RPMI7951 (cell line): ENCODE measurements at regions not wholly inside any gene's neighbourhood (a gene's known extent, or its start where the extent isn't known, plus 50 kb on each side); places are given as distances from the start of the nearest gene placed in this dataset.
"Not testable (repeated sequence)": the region's sequence is repeated elsewhere in the genome, so short reads cannot be mapped to it uniquely, and the experiment has no call there.

ENCODE experiments used
- DNase-seq: peaks from one replicate; pipeline ENCODE4 v3.0.0-alpha.2; 2012; ENCODE audit warnings: low read depth

- no peak for DNase-seq
These were observed 510.8 kb upstream of the POU3F2 start for GRCh38 chr6:98323605-98324004.

- DNase-seq, result no peak
These were observed 509.9 kb upstream of the POU3F2 start for GRCh38 chr6:98324446-98324845.

- no peak for DNase-seq
These were observed 509.0 kb upstream of the POU3F2 start for GRCh38 chr6:98325366-98325765.

DNA sequence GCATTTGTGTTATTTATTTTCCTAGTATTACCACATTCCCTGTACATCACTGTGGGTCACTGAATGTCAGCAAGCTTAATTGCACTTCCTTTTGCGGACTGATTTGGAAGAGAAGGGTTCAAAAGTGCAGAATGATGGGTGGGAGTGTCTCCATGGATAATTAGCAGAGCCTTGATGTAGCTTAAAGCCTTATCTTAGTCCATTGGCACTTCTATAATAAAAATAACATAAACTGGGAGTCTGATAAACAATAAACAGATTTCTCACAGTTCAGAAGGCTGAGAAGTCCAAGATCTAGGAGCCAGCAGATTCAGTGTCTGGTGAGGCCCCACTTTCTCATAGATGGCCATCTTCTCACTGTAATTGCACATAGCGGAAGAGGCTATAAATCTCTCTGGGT lies 501.1 kb upstream of the POU3F2 start:
- no peak for DNase-seq

- no peak for DNase-seq
These were observed 498.8 kb upstream of the POU3F2 start for GRCh38 chr6:98335594-98335993.

- DNase-seq, result no peak
These were observed 494.9 kb upstream of the POU3F2 start for GRCh38 chr6:98339506-98339905.

GRCh38 chr6:98343004-98343403 lies 491.4 kb upstream of the POU3F2 start:
- no peak for DNase-seq

GRCh38 chr6:98343797-98344196 lies 490.6 kb upstream of the POU3F2 start:
- DNase-seq, result no peak

- no peak for DNase-seq
These were observed 482.0 kb upstream of the POU3F2 start for GRCh38 chr6:98352348-98352747.

DNA sequence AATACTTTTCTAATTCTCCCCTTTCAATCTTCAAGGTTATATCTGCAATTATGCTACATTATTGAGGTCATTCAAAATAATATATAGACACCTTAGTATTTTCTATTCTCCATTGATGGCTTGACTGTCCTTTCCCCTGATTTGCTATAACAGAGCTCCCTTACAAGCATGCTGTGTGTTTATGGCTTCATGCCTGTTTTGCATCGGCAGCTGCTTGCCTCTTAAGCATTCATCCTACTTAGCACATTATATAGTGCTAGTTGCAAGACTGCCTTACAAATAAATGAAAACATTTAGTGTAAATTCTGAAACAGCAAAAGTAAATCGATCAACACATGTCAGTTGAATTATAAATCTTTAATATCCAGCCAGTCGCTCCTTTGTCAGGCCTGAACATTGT lies 476.2 kb upstream of the POU3F2 start:
- no peak for DNase-seq

DNA sequence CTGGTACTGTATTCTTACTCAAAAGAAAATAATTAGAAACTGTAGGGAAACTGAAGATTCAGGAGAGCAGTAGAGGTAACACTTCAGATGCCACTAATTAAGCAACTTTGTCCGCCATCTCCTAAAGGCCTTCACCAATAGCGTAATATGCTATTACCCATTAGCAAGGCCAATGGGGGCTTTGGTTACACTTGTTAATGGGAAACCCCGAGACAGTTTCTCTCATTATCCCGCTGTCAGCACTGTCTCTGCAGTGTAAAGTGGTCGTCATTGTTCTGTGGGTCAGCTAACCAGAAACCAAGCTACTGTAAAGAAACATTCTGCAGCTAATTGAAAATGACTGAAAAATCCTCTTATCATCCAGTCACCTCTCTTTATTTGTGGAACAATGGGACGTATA lies 468.0 kb upstream of the POU3F2 start:
- DNase-seq, result no peak

DNA sequence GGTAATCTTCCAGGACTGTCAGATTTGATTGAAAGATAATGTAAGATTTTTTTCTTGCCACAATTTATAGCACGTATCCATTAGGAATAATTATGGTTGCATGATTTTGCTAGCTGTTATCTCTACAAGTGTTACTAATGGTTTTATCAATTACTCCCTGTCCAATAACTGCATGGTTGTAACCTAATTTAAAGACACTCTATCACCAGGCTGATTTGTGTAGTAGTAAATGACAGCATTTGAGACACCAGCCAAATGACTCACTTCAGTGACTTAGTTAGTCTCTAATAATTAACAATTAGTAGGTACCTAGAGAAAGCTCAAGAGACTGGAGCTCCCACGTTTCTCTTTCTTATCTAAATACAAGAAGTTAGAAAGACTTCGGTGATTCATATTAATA lies 453.8 kb upstream of the POU3F2 start:
- no peak for DNase-seq

DNA sequence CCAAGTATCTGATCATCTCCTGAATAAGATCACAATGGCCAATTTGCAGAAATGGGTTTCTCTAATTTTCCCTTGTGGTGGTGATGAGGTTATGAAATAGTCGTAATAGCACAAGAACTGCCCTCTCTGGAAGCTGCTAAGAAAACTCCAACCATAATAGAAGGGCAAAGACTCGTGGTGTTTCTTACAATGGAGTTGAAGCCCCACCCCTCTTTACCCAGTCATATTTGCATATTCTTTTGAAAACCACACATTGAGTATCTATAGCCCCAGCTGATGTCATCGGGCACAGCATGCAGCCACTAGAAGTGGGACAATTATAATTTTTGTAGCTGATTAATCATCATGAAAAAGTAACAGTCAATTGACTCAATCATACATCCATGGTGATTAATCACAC lies 452.1 kb upstream of the POU3F2 start:
- no peak for DNase-seq

- DNase-seq, result no peak
These were observed 450.0 kb upstream of the POU3F2 start for GRCh38 chr6:98384334-98384733.

- DNase-seq, result no peak
These were observed 449.6 kb upstream of the POU3F2 start for GRCh38 chr6:98384801-98385200.

DNA sequence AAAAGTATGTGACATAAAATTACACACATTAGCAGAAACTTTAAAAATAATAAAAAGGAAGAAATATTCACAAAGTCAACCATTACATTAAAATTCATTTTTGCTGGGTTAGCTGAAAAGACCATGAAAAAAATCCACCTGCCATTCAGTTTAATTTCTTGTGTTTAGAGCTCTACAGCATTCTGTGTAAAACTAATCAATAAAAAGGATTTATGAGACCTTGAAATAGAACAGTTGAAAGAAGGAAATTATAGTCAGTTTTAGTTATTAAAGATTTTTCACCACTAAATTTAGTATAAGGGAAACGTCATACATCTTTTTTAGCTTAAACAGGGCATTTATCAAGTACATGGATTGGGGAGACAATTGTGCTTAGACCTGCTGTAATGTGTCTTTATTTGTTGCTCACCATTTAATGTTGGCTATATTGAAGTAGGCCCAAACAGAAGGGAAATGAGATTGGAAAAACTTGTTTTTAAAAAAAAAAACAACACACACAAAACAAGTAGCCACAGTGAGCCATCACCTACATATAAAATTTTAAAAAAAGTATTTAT lies 438.7 kb upstream of the POU3F2 start:
- DNase-seq, result no peak

DNA sequence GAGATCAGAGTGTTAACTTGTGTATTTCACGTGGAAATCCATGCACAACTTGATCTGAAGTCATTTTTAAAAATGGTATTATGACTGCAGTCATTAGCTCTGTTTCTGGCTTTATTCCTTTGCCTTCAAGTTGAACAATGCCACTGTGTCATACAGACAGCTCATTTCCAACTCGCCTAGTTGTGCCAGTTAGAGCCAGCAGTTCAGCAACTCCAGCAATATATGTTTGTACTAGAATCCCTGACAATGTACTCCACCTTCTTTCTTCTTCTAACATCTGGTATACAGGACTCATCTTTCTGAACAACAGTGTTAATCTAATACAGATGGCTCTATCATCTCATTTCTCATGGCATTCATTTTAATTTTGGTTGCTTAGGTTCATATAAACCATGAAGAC lies 418.3 kb upstream of the POU3F2 start:
- no peak for DNase-seq

GRCh38 chr6:98416497-98417158 lies 417.7 kb upstream of the POU3F2 start:
- DNase-seq, result not testable (repeated sequence)

DNA sequence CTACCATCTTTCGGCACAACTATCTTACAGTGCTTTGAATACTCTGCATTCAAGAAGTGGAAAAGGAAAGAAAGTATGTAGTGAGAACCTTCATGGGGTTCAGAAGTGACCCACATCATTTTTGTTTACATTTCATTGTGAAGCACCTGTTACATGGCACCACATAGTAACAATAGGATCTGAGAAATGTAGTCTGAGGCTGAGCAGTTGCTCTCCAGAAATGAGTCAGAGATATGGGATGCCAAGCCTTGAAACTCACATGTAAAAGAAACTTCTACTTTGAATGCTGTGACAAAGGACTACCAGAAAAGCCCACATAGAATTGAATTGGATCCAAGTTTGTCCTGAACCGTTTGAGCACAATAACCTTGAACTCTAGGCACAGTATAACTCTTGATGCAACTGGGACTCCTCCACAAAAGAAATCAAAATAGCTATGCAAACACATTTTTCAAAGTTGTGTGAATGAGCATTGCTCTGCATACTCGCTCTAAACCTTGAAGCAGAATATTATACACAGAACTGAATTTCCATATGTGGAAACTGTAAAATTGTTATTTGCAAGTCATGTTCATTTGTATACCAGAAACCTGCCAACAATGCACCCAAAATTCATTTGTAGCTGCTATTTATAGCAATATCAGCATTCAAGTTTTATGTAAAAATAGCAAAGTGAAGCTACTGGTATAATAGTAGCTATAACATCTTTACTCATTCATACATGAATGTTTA lies 400.9 kb upstream of the POU3F2 start:
- no peak for DNase-seq

DNA sequence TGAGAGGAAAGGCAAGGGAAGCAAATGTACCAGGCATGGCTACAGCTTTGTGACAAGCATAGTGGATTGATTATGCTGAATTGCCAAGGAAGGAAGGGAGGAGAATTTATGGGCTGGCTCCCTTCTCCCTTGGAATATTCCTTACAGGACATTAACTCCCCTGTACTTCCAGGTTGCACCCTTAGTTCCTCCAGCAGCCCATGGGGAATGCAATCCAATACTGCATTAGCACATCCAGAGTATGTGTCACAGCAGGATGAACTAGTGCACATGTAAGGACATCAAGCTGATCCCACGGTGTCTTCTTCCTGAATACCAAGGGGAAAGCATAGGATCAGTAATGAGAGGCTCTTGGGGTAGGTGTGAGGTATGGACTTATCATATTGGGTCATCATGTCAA lies 390.7 kb upstream of the POU3F2 start:
- DNase-seq, result no peak

- no peak for DNase-seq
These were observed 381.7 kb upstream of the POU3F2 start for GRCh38 chr6:98452685-98453084.

- DNase-seq, result no peak
These were observed 379.5 kb upstream of the POU3F2 start for GRCh38 chr6:98454809-98455322.

DNA sequence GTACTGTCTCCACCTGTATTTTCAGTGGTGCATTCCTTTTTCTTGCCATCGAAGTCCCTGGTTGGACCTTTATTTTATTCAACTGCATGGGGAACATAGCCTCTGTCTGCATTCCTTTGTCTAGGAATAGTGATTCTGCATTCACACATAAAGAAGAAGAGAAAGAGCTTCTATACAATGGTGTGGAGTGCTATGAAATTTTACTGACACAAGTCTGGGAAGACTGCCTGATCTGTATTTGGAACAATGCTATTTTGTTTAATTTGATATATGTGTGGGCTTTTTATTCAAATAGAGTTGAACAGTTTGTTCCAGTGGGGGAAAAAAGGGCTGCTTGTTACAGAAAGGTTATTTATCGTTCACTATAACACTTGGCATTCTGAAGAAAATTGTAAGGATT lies 375.7 kb upstream of the POU3F2 start:
- no peak for DNase-seq
